ENCODE measurements at regions not wholly inside any gene's neighbourhood (a gene's known extent, or its start where the extent isn't known, plus 50 kb on each side); places are given as distances from the start of the nearest gene placed in this dataset.

- H3K36me3 ChIP-seq (ENCODE audit: control insufficient read depth in 2 of 3, insufficient read depth in 3 of 3, low read length in 3 of 3), result no peaks in the 10 kb centered on the region
- H3K9me3 ChIP-seq (ENCODE audit: control insufficient read depth in 2 of 3, insufficient read depth in 1 of 3, low read length in 3 of 3), result peaks cover 0 to 4% (median 0%) of the 10 kb centered on the region in 3 donors
- no peak for FAIRE-seq
- H3K27me3 ChIP-seq (ENCODE audit: control insufficient read depth, insufficient read depth, low read length), result no peaks in the 10 kb centered on the region
- no peak overlapping the region for H3K4me3 ChIP-seq (ENCODE audit: low read length in 3 of 3)
- intact Hi-C loops (cut with DNase I), result no loop called here
- TF ChIP-seq, protein P1, sequence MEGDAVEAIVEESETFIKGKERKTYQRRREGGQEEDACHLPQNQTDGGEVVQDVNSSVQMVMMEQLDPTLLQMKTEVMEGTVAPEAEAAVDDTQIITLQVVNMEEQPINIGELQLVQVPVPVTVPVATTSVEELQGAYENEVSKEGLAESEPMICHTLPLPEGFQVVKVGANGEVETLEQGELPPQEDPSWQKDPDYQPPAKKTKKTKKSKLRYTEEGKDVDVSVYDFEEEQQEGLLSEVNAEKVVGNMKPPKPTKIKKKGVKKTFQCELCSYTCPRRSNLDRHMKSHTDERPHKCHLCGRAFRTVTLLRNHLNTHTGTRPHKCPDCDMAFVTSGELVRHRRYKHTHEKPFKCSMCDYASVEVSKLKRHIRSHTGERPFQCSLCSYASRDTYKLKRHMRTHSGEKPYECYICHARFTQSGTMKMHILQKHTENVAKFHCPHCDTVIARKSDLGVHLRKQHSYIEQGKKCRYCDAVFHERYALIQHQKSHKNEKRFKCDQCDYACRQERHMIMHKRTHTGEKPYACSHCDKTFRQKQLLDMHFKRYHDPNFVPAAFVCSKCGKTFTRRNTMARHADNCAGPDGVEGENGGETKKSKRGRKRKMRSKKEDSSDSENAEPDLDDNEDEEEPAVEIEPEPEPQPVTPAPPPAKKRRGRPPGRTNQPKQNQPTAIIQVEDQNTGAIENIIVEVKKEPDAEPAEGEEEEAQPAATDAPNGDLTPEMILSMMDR (IDR thresholded peaks at IDR 0.05; ENCODE audit: borderline replicate concordance, extremely low read depth, insufficient read depth), result no peak
- no peak overlapping the region for H3K9ac ChIP-seq (ENCODE audit: low read length in 3 of 3)
- DNase-seq, result no peak
- no peaks in the 10 kb centered on the region for H3K4me1 ChIP-seq (ENCODE audit: control insufficient read depth in 2 of 3, insufficient read depth in 2 of 3, low read depth in 1 of 3, low read length in 3 of 3)
- no peak overlapping the region for H3K27ac ChIP-seq (ENCODE audit: low read depth in 2 of 2, low read length in 2 of 2)
These were observed 758.8 kb downstream of the STIM2 start for GRCh38 chr4:27619435-27619834.

GRCh38 chr4:27620886-27621285 is 760.2 kb downstream of the STIM2 start:
- DNase-seq, result no peak
- H3K9ac ChIP-seq (ENCODE audit: low read length in 3 of 3), result no peak overlapping the region
- no peaks in the 10 kb centered on the region for H3K4me1 ChIP-seq (ENCODE audit: control insufficient read depth in 2 of 3, insufficient read depth in 2 of 3, low read depth in 1 of 3, low read length in 3 of 3)
- no peak for FAIRE-seq
- H3K36me3 ChIP-seq (ENCODE audit: control insufficient read depth in 2 of 3, insufficient read depth in 3 of 3, low read length in 3 of 3), result no peaks in the 10 kb centered on the region
- peaks cover 0 to 4% (median 0%) of the 10 kb centered on the region in 3 donors for H3K9me3 ChIP-seq (ENCODE audit: control insufficient read depth in 2 of 3, insufficient read depth in 1 of 3, low read length in 3 of 3)
- no peaks in the 10 kb centered on the region for H3K27me3 ChIP-seq (ENCODE audit: control insufficient read depth, insufficient read depth, low read length)
- intact Hi-C loops (cut with DNase I), result no loop called here
- no peak overlapping the region for H3K4me3 ChIP-seq (ENCODE audit: low read length in 3 of 3)
- H3K27ac ChIP-seq (ENCODE audit: low read depth in 2 of 2, low read length in 2 of 2), result no peak overlapping the region
- TF ChIP-seq, protein P1 (IDR thresholded peaks at IDR 0.05; ENCODE audit: borderline replicate concordance, extremely low read depth, insufficient read depth), result no peak

DNA sequence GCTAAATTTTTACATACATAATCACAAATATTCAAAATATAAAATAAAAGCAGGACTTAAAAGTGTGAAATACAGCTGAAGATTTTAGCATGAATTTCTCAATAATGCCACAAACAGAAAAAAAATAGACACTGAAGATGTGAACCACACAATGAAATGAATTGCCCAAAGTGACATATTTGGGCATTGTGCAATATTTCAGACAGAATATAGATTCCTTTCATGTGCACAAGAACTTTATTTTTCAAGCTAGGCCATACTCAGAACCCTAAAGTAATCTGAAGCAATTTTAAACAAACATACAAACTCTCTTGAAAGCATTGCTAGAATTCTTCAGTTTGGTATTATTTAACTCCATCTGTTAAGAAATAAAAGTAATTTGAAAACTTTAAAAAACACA is 764.1 kb downstream of the STIM2 start:
- Histone ChIP-seq H3K4me1 (ENCODE audit: control insufficient read depth in 2 of 3, insufficient read depth in 2 of 3, low read depth in 1 of 3, low read length in 3 of 3) (no peaks in the 10 kb centered on the region), H3K4me3 (ENCODE audit: low read length in 3 of 3) (no peak overlapping the region), H3K36me3 (ENCODE audit: control insufficient read depth in 2 of 3, insufficient read depth in 3 of 3, low read length in 3 of 3) (no peaks in the 10 kb centered on the region), H3K9me3 (ENCODE audit: control insufficient read depth in 2 of 3, insufficient read depth in 1 of 3, low read length in 3 of 3) (peaks cover 0 to 4% (median 0%) of the 10 kb centered on the region in 3 donors), H3K27ac (ENCODE audit: low read depth in 2 of 2, low read length in 2 of 2) (no peak overlapping the region), H3K9ac (ENCODE audit: low read length in 3 of 3) (no peak overlapping the region), H3K27me3 (ENCODE audit: control insufficient read depth, insufficient read depth, low read length) (no peaks in the 10 kb centered on the region)
- intact Hi-C loops (cut with DNase I), result no loop called here
- TF ChIP-seq, protein P1 (IDR thresholded peaks at IDR 0.05; ENCODE audit: borderline replicate concordance, extremely low read depth, insufficient read depth), result no peak
- DNase-seq, result no peak
- no peak for FAIRE-seq

GRCh38 chr4:27628609-27629008 is 768.0 kb downstream of the STIM2 start:
- H3K9ac ChIP-seq (ENCODE audit: low read length in 3 of 3), result no peak overlapping the region
- H3K4me3 ChIP-seq (ENCODE audit: low read length in 3 of 3), result no peak overlapping the region
- no peak for DNase-seq
- intact Hi-C loops (cut with DNase I), result no loop called here
- H3K4me1 ChIP-seq (ENCODE audit: control insufficient read depth in 2 of 3, insufficient read depth in 2 of 3, low read depth in 1 of 3, low read length in 3 of 3), result no peaks in the 10 kb centered on the region
- H3K36me3 ChIP-seq (ENCODE audit: control insufficient read depth in 2 of 3, insufficient read depth in 3 of 3, low read length in 3 of 3), result no peaks in the 10 kb centered on the region
- TF ChIP-seq, protein P1 (IDR thresholded peaks at IDR 0.05; ENCODE audit: borderline replicate concordance, extremely low read depth, insufficient read depth), result no peak
- no peaks in the 10 kb centered on the region for H3K27me3 ChIP-seq (ENCODE audit: control insufficient read depth, insufficient read depth, low read length)
- FAIRE-seq, result no peak
- no peaks in the 10 kb centered on the region for H3K9me3 ChIP-seq (ENCODE audit: control insufficient read depth in 2 of 3, insufficient read depth in 1 of 3, low read length in 3 of 3)
- no peak overlapping the region for H3K27ac ChIP-seq (ENCODE audit: low read depth in 2 of 2, low read length in 2 of 2)
